Stimulated activated CD4-positive, alpha-beta T cell treated with anti-CD3 and anti-CD28 coated beads, Interleukin-12 subunit alpha, Interleukin-12 subunit beta, amount 100 ng/mL, for 24 hours (primary cell): ENCODE measurements at regions not wholly inside any gene's neighbourhood (a gene's known extent, or its start where the extent isn't known, plus 50 kb on each side); places are given as distances from the start of the nearest gene placed in this dataset.
A peak's percentile ranks its signal among the peaks of the same experiment; 100 is the strongest.
"Not testable (repeated sequence)": the region's sequence is repeated elsewhere in the genome, so short reads cannot be mapped to it uniquely, and the experiment has no call there.

ENCODE experiments used
- DNase-seq, 2 experiments: peaks; one replicate each; pipeline ENCODE4 v3.0.0-alpha.2; 2020; ENCODE audit warnings: low read depth in 2 of 2

GRCh38 chr6:128736780-128737179, 146.2 kb upstream of the LAMA2 start:
- DNase-seq, result no peak

- DNase-seq, result no peak
Observed at GRCh38 chr6:128731249-128732165, 151.4 kb upstream of the LAMA2 start.

- no peak for DNase-seq
Observed at GRCh38 chr6:128727500-128727899, 155.4 kb upstream of the LAMA2 start.

GRCh38 chr6:128725271-128726233, 157.4 kb upstream of the LAMA2 start:
- DNase-seq, result peak in 1 of 2 experiments; percentile 6

- no peak for DNase-seq
Observed at GRCh38 chr6:128724738-128725137, 158.2 kb upstream of the LAMA2 start.

- DNase-seq, result no peak
Observed at GRCh38 chr6:128723667-128724066, 159.3 kb upstream of the LAMA2 start.

- no peak for DNase-seq
Observed at GRCh38 chr6:128720891-128721290, 162.0 kb upstream of the LAMA2 start.

- DNase-seq, result no peak
Observed at GRCh38 chr6:128719786-128720185, 163.2 kb upstream of the LAMA2 start.

- DNase-seq, result no peak
Observed at GRCh38 chr6:128713461-128713860, 169.5 kb upstream of the LAMA2 start.

GRCh38 chr6:128712898-128713297, 170.0 kb upstream of the LAMA2 start:
- no peak for DNase-seq

GRCh38 chr6:128711149-128711548, 171.8 kb upstream of the LAMA2 start:
- DNase-seq, result no peak

GRCh38 chr6:128710315-128710714, 172.6 kb upstream of the LAMA2 start:
- DNase-seq, result no peak

- no peak for DNase-seq
Observed at GRCh38 chr6:128704601-128705000, 178.3 kb upstream of the LAMA2 start.

GRCh38 chr6:128703794-128704193, 179.1 kb upstream of the LAMA2 start:
- not testable (repeated sequence) for DNase-seq

GRCh38 chr6:128696691-128697689, 176.6 kb upstream of the PTPRK start:
- no peak for DNase-seq

- DNase-seq, result no peak
Observed at GRCh38 chr6:128694303-128695009, 174.1 kb upstream of the PTPRK start.

- DNase-seq, result no peak
Observed at GRCh38 chr6:128690063-128690462, 169.7 kb upstream of the PTPRK start.

- DNase-seq, result no peak
Observed at GRCh38 chr6:128686084-128686483, 165.7 kb upstream of the PTPRK start.

- no peak for DNase-seq
Observed at GRCh38 chr6:128676456-128676855, 156.1 kb upstream of the PTPRK start.

GRCh38 chr6:128672023-128672422, 151.6 kb upstream of the PTPRK start:
- no peak for DNase-seq
